ENCODE measurements at regions not wholly inside any gene's neighbourhood (a gene's known extent, or its start where the extent isn't known, plus 50 kb on each side); places are given as distances from the start of the nearest gene placed in this dataset.

- TF ChIP-seq GATA2 (IDR thresholded peaks at IDR 0.05; ENCODE audit: low read depth, low read length) = no peak
- TF ChIP-seq GATA3 (IDR thresholded peaks at IDR 0.05; ENCODE audit: low read depth, low read length) = no peak
These were observed 635.9 kb upstream of the SUCLG2 start for GRCh38 chr3:68290333-68290732.
